HG03175 (cell line): ENCODE measurements at regions not wholly inside any gene's neighbourhood (a gene's known extent, or its start where the extent isn't known, plus 50 kb on each side); places are given as distances from the start of the nearest gene placed in this dataset.

ENCODE experiments used
- ATAC-seq: cut with Tn5 transposase; IDR thresholded peaks from one replicate; pipeline ENCODE4 v1.9.1; 2021; ENCODE audit warnings: mild to moderate bottlenecking, moderate library complexity; ENCODE audit not compliant: unreplicated experiment

- ATAC-seq, result no peak
Observed at GRCh38 chr3:135719449-135719848, 246.1 kb upstream of the PPP2R3A start.

- ATAC-seq, result no peak
Observed at GRCh38 chr3:135728007-135728721, 237.4 kb upstream of the PPP2R3A start.

- no peak for ATAC-seq
Observed at GRCh38 chr3:135731546-135731945, 234.0 kb upstream of the PPP2R3A start.

DNA sequence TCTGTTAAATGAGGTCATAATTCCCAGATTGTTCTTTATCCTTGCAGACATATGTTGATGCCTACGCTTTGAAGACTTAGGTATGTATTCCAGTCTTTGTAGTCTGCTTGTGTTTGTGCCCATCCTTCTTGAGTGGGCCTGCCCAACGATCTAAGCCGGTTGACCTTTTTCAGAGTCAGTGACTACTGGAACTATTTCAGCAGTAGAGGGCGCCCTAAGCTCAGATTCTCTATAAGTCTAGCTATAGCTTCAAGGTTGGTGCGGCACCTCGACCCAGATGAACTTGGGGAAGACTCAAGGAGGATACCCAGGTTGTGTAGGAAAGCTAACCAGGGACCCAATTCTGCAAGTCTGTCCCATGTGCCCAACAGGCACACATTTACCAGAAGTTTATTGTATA is 228.8 kb upstream of the PPP2R3A start:
- no peak for ATAC-seq

- ATAC-seq, result no peak
Observed at GRCh38 chr3:135739779-135740178, 225.7 kb upstream of the PPP2R3A start.

GRCh38 chr3:135740211-135740610 is 225.3 kb upstream of the PPP2R3A start:
- ATAC-seq, result no peak

DNA sequence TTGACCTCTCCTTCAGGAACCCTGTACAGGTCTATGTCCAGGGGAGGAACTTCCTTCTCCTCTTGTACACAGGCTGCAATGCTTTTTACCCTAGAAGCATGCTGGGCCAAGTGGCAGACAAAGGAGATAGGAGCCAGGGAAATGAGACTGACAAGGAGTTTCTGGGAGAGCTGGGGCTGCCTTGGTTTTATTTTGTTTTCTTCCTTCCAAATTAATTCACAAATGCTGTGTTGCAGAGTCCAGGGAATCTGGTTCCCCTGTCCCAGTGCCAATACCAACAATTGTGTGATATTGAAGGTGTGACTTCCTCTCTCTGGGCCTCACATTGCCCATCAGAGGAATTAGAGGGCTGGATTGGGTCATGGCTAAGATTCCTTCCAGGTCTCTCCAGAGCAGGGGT is 224.8 kb upstream of the PPP2R3A start:
- ATAC-seq, result no peak

GRCh38 chr3:135751991-135752390 is 213.5 kb upstream of the PPP2R3A start:
- no peak for ATAC-seq

DNA sequence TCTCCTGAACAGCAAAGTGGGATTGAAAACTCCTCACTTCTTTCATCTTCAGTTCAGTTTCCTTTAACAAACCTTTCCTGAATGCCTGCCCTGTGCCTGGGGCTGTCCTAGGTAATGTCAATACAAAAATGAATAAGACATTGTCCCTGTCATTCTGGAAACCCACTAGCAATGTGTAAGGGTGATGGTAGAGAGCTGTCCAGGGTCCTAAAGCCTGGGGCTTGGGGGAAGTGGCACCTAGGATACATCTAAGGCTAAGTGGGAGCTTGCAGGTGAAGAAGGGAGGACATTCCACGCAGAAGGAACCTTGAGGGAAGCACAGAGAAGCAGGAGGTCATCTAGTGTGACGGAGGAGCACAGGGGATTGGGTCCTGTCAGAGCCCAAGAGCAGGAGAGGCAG is 212.7 kb upstream of the PPP2R3A start:
- ATAC-seq, result no peak

GRCh38 chr3:135753506-135753905 is 212.0 kb upstream of the PPP2R3A start:
- no peak for ATAC-seq

GRCh38 chr3:135755330-135756105 is 210.0 kb upstream of the PPP2R3A start:
- no peak for ATAC-seq

- ATAC-seq, result no peak
Observed at GRCh38 chr3:135756106-135756668, 209.3 kb upstream of the PPP2R3A start.

DNA sequence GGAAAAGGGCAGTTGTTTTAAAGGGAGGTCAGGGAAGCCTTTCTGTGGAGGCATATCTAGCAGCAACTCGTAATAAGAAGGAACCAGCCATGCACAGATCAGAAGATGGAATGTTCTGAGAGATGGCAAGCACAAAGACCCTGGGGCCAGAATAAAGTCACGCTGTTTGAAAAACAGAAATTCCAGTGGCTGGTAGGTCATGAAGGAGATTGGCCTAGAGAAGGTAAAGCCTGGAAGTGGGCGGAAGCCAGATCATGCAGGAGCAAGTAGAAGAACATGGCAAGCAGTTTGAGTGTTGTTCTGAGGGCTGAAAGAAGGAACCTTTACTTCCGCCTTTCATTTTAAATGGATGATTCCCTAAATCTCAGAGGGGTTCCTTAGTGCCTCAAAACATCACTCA is 208.1 kb upstream of the PPP2R3A start:
- no peak for ATAC-seq

DNA sequence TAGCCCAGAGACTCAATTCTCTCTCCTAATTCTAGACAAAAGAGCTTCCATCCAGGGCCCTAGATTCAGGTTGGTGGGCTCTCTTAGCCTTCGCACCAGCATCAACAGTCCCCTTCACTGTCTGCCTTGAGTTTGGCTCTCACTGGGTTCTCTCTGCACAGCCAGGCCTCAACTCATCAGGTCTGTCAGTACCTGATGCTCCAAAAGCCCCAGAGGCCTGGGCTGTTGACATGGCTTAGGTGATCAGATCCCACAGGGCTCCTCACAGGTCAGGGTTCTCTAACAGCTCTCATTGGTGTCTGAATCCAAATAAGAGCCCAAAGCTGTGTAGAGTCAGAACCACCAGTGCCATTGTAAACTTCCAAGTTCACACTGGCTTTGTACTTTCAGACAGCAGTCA is 206.6 kb upstream of the PPP2R3A start:
- ATAC-seq, result no peak

DNA sequence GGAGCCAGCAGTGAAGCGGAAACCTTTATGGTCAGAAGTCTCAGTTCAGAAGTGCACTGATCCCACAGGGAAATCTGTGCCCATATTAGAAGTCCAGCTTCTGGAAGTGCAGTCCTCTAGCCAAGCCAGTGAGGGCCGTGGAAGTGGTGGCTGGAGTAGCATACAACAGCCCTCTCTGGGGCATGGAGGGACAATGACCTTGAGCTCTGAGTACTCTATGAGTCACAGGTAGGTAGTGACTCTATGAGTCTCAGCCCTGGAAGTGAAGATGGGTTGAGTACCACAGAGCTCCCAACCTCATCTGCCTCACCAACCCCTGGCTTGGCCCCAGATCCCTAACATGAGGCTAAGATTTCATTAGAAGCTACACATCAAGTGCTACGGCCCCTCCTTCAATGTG is 205.9 kb upstream of the PPP2R3A start:
- ATAC-seq, result no peak

DNA sequence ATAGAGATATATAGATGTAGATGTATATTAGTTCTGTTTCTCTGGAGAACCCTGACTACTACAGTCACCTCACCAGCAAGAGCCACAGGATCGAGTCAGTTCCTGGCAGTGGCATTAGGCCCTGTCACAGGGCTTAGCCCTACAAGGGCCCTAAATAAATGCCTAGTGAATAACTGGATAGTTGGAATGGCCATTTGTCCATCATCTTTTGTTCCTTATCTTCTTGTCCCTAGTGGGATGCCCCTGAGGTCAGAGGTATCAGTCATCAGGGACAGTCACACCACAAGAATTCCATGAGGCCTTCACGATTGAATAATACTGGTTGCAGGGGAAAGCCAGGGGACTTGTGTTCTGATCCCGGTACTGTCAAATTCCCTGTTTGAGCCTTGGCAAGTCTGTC is 204.9 kb upstream of the PPP2R3A start:
- no peak for ATAC-seq

GRCh38 chr3:135762188-135762856 is 203.2 kb upstream of the PPP2R3A start:
- ATAC-seq, result no peak

DNA sequence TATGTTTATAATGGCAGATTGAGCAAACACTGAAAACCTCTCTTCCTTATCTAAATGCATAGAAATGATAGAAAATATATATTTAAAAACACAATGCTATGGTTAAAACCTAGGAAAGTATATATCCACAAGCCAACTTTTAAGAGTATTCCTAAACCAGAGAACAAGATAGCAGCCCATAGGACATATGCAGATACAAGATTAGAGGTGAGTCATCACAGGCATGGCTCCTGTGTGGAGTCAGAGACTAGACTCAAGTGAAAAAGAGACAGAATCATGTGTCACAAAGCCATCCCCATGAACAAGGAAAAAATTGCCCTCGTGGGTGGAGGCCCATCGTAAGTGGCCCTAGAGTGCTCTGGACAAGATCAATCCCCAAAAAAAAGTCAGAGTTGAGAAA is 199.4 kb upstream of the PPP2R3A start:
- no peak for ATAC-seq

- ATAC-seq, result no peak
Observed at GRCh38 chr3:135771760-135772159, 193.8 kb upstream of the PPP2R3A start.

GRCh38 chr3:135779024-135779423 is 186.5 kb upstream of the PPP2R3A start:
- ATAC-seq, result no peak

DNA sequence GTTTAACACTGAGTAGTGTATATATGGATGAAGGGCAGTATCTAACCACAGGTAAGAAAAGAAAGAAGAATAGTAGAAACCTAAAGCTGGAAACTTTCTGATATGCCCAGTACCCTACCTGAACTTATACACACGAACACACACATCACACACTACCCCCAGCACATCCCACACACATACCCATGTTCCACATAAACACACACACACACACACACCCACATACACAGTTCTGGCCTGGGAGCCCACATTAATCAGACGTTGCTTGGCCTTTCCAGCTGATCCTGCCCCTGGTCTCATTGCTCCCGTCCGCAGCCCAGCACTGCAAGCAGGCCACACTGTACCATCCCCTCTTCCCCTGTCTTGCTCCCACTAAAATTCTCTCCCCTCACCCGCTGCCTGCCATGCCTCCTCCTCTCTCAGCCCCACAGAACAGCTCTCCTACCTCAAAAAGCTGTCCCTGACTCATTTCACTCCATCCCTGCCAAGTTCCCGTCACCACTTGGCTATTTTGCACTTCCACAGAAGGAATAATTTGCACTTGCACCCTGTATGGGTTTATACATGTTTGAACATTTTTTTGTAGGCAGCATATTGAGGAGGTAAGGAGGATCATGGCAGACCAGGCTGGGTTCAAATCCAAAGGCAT is 185.8 kb upstream of the PPP2R3A start:
- ATAC-seq, result no peak
